GM06990 (cell line): ENCODE measurements at regions not wholly inside any gene's neighbourhood (a gene's known extent, or its start where the extent isn't known, plus 50 kb on each side); places are given as distances from the start of the nearest gene placed in this dataset.

Source experiments
- DNase-seq: peaks from one replicate; pipeline ENCODE4 v3.0.0-alpha.2; 2011; ENCODE audit not compliant: insufficient read length; ENCODE audit errors: extremely low read depth
- H3K27me3 ChIP-seq: replicated peaks from 2 replicates; pipeline ENCODE4 v1.6.0; 2011; ENCODE audit warnings: low read length; ENCODE audit not compliant: control insufficient read depth, insufficient read depth
- H3K36me3 ChIP-seq: 2 replicates; pipeline ENCODE4 v1.5.1; 2011; ENCODE audit warnings: low read length; ENCODE audit not compliant: control insufficient read depth, insufficient read depth
- H3K4me3 ChIP-seq: replicated peaks from 2 replicates; pipeline ENCODE4 v1.5.1; 2011; ENCODE audit warnings: low read depth, mild to moderate bottlenecking, control low read depth, low read length
- CTCF ChIP-seq: IDR thresholded peaks from 2 replicates; pipeline ENCODE4 v1.5.1; 2011; ENCODE audit warnings: low read length, control low read depth, mild to moderate bottlenecking, inconsistent platforms; ENCODE audit not compliant: insufficient read depth, poor library complexity, severe bottlenecking

- no peak for TF ChIP-seq CTCF
- no peak for DNase-seq
- H3K4me3 ChIP-seq = no peak overlapping the region
- H3K36me3 ChIP-seq = no peaks in the 10 kb centered on the region
- no peaks in the 10 kb centered on the region for H3K27me3 ChIP-seq
Measured at GRCh38 chr18:7288544-7288943, 57.7 kb downstream of the LRRC30 start.

DNA sequence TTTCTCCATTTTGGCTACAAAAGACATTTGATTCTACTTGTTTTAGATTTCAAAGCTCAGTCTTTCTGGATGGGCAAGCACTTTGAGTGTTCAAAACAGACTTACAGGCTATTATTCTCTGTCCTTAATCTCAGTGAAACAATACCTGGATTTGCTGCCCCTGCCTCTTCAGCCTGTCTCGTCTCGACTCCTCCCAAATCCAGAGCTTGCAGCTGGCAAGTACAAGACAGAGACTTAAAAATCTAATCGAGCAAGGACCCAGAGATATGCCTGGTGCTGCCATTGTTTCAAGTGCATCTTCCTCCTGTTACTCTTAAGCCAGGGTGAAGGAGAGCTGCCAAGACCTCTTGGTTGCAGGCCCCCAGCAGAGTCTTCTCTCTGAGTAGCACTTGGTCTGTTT, 59.2 kb downstream of the LRRC30 start:
- TF ChIP-seq CTCF = no peak
- no peaks in the 10 kb centered on the region for H3K36me3 ChIP-seq
- no peak overlapping the region for H3K4me3 ChIP-seq
- DNase-seq = no peak
- no peaks in the 10 kb centered on the region for H3K27me3 ChIP-seq

GRCh38 chr18:7291046-7291445, 60.2 kb downstream of the LRRC30 start:
- no peak for TF ChIP-seq CTCF

GRCh38 chr18:7298149-7298548, 67.3 kb downstream of the LRRC30 start:
- DNase-seq = no peak
- Histone ChIP-seq H3K27me3 (no peaks in the 10 kb centered on the region), H3K4me3 (no peak overlapping the region), H3K36me3 (no peaks in the 10 kb centered on the region)
- TF ChIP-seq CTCF = no peak

More at GRCh38 chr18:7291046-7291445, 60.2 kb downstream of the LRRC30 start:
- DNase-seq = no peak
- H3K4me3 ChIP-seq = no peak overlapping the region
- no peaks in the 10 kb centered on the region for H3K27me3 ChIP-seq
- no peaks in the 10 kb centered on the region for H3K36me3 ChIP-seq

GRCh38 chr18:7301094-7301493, 70.2 kb downstream of the LRRC30 start:
- no peak for TF ChIP-seq CTCF
- DNase-seq = no peak
- Histone ChIP-seq H3K4me3 (no peak overlapping the region), H3K36me3 (no peaks in the 10 kb centered on the region), H3K27me3 (no peaks in the 10 kb centered on the region)
